NB4 (cell line): ENCODE measurements at regions not wholly inside any gene's neighbourhood (a gene's known extent, or its start where the extent isn't known, plus 50 kb on each side); places are given as distances from the start of the nearest gene placed in this dataset.

ENCODE experiments used
- MYC ChIP-seq: IDR thresholded peaks from 2 replicates; pipeline ENCODE4 v1.6.1; 2011; ENCODE audit warnings: low read depth, low read length
- POLR2A ChIP-seq: IDR thresholded peaks from 2 replicates; pipeline ENCODE4 v1.6.1; 2011; ENCODE audit warnings: mild to moderate bottlenecking; ENCODE audit not compliant: insufficient read length; ENCODE audit errors: extremely low read depth

DNA sequence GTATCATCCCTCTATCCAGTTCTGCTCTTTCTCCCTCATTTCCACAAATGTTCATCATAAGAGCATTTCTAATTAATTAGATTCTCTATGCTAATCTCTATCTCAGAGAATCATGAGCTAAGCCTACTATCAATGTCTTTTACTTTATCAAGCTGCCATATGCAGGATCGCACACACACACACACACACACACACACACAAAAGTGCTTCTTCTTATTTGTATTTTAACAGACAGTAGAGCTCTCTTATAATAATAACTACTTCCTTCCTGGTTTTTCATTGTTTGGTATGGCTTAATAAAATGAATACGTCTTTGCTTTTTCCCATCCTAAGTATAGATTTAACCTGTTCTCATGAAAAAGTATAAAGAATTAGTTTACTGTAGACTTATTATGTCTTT lies 170.2 kb downstream of the HAO1 start:
- no peak for TF ChIP-seq MYC
- no peak for TF ChIP-seq POLR2A
